ENCODE measurements at regions not wholly inside any gene's neighbourhood (a gene's known extent, or its start where the extent isn't known, plus 50 kb on each side); places are given as distances from the start of the nearest gene placed in this dataset.
"Not testable (repeated sequence)": the region's sequence is repeated elsewhere in the genome, so short reads cannot be mapped to it uniquely, and the experiment has no call there.

DNA sequence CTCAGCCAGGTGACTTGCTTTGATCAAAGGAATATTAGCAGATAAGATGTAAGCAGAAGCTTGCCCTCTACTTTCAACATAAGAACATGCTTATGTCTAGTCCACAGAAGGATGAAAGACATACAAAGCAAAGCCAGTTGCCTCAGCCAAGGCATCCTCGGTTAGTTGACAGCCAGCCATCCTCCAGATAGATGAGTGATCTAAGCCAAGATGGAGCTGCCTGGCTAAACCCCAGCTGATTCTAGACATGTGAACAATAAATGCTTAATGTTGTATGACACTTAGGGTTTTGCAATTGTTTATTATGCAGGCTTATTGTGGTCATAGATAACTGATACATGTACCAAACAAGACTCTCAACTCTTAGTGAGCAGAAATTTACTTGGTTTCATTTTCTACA lies 157.6 kb upstream of the TMTC2 start:
- DNase-seq = no peak

DNA sequence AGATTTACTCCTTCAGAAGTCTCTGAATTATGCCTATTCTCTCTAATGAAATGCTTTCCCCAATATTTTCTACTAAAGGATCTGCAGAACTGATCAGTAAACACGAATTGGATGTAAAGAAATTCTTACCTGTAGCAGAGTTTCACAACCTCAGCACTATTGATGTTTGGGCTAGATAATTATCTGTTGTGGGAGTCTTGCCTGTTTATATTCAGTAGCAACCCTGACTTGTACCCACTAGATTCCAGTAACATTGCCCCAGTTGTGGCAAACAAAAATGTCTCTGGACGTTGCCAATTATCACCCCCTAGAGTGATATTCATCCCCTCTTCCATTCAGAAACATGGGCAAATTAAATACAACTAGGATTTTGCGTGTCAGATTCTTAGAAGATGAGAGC lies 156.8 kb upstream of the TMTC2 start:
- DNase-seq = no peak

DNA sequence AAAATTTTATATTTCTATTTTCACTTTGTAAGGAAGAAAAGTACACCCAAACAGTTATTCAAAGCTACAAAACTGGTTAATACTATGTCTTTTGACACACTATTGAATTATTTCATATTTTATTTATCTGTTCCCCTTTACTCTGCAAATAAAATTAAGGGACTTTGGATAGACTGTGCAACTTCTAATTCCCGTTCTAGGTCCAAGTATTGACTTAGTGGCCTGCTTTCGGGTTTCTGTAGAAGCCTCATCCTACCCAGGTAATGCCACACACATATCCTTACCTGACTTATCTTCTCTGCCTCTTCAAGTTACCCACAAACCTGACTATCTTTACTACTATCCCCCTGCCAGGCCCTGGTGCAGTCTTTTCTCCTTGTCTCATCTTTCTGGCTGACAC lies 156.3 kb upstream of the TMTC2 start:
- no peak for DNase-seq

DNA sequence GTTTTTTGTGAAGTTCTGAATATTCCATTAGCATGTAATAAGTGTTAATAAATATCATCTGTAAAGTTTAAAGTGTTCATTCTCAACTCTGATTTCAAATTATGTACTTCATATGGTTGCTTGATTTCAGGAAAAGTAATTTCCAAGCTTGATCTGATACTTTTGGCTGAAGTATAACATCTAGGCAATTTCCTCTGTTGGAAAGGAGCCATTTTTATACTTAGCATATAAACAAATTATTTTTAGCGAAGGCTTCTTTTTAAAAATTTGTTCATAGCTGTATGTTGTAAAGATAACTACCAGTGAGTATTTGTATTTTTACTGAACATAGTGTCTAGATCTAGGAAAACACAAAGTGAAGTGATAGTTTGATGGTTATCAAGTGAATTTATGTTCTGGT lies 153.4 kb upstream of the TMTC2 start:
- DNase-seq = no peak

DNA sequence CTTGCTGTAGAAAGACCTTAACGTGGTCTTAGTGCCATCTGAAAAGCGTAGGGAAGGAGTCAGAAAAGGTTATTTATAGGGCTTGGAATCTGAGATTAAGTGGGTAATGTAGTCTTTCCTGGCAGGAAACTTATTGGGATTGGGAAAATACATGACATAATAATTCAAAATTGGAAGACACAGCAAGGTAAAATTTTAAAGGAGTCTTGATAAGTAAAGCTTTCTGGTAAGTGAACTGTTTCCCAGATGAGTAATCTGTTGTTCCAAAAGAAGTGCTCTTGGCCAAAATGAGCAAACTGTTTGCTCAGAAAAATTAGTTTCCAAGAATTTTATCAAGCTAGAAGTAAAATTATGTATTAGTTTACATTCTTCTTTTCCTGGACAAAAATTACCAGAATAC lies 149.3 kb upstream of the TMTC2 start:
- DNase-seq = no peak

DNA sequence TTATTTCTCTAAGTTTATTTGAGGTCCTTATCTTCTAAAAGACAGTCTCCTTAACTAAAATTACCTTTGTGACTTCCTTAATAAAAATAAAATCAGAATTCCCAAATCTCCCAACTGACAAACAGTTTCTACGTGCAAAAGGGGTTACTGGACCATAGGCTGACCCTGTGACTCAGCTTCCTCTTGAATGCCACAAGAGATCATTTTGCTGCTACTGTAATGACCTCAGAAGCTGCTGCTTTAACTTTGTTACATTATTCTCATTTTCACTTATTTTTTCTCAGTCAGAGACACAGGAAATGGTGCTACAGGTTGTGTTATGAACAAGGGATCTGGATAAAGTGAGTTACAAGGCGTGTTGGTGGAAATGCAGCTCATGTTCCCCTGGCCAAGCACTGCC lies 132.2 kb upstream of the TMTC2 start:
- no peak for DNase-seq

DNA sequence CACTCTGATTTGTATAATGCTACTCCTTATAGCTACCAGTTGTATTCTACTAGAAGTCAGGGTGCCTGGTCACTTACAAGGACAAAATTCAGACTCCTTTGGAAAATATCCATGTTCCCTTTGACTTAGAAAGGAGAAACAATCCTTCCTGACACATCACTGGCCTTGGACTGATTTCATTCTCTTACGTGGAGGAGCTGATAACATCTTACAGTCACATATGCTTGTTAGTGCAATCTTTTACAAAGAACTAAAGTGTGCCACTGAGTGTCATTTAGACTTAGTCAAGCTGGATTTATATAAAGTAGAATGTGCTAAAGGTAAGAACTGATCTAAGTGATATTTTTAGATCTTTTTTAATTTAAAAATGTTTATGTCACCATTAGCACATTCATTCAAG lies 131.0 kb upstream of the TMTC2 start:
- no peak for DNase-seq

DNA sequence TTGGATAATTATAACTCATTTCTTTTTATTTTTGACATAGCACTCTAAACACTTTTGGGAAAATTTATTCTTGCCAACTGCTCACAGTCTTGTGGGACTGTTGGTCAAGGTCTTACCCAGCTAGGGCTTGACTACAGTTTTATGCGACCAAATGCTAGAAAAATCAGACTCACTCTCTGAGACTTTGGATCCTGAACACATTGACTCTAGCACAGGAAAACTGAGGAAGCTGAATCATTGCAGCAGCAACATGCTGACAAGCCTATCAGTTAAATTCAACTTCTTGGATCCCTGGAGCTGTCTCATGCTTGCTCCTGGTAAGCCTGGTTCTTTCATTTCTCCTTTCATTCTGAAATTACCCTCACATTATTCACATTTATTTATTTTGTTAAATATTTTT lies 120.7 kb upstream of the TMTC2 start:
- no peak for DNase-seq

DNA sequence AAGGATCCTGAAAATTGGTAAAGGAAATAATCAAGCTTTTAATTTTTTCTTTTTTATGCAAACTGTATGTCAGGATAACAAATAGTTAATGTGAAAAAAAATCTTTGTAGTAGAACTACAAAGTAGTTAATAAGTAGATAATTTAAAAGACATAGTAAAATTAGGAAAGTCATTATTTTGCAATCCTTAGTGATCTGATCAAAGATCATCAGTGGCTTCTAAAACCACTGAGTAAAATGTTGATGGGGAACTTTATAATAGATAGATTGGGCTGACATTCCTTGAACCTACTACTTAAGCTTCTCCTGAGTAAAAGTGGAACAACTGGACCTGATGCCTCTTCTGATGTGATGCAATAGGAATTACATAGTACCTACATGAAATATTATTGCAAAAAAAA lies 119.0 kb upstream of the TMTC2 start:
- no peak for DNase-seq

DNA sequence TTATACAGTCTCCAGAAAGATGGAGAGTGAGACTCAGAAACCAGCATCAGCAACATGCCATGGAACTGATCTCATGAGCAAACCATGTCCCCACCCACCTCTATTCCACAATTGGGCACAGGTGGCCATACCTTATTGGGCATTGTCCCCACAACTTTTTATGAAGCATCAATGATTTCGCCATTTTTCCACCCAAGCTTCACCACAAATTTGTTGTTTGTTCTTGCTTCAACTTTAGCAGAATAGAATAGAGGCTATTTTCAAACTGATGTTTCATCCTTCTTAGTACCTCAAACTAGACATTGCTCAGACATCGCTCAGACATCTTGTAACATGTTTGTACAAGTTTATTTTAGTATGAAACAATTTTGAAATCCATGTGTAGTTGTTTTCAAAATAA lies 112.5 kb upstream of the TMTC2 start:
- DNase-seq = no peak

DNA sequence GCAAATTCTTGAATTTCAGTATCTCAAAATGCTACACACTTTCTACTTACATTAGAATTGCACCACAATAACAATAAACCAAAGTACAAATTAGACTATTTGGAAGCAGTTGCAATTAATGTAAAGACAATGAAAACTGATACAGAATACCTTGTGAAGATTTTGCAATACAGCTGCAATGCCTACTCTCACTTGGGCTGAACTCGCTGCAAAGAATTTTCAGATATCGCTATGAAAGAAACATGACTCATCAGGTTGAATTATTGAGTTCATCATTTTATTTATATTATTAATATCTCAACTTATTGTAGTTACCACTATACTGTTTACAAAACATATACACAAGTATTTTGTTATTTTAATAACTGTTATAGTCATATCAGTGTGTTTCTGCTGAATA lies 108.0 kb upstream of the TMTC2 start:
- DNase-seq = no peak

DNA sequence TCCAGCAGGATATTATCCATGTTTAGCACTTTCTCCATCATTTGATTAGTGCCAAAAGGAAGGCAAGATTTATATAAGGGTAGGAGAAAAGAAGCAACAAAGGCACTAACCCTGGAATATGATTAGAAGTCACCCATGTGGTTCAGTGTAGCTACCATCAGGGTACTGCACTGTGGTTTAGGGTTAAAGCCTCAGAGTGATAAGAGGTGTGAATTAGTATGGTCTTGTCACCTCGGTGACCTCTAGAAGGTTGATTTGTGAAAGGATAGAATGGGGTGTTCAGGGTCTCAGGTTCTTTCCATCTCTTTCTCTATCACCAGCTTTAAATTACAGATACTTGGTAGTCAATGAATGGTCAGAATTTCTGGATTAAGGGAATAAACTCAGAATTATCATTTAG lies 103.0 kb upstream of the TMTC2 start:
- DNase-seq = no peak

DNA sequence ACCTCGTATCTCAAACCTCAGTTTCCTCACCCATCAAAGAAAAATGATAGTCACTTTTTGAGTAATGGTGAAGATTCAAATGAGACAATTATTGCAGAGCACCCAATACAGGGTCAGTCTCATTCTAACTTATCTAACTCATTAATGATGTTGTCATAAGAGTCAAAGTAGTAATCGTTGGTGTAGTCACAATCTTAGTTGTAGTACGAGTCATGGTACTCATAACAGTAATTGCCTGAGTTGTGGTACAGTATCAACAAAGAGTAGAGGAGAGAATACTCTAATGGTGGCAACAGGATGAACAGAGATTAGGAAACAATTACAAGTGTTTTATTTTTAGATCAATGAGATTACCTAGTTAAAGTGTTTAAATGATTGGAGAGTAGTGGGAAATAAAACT lies 93.6 kb upstream of the TMTC2 start:
- no peak for DNase-seq

DNA sequence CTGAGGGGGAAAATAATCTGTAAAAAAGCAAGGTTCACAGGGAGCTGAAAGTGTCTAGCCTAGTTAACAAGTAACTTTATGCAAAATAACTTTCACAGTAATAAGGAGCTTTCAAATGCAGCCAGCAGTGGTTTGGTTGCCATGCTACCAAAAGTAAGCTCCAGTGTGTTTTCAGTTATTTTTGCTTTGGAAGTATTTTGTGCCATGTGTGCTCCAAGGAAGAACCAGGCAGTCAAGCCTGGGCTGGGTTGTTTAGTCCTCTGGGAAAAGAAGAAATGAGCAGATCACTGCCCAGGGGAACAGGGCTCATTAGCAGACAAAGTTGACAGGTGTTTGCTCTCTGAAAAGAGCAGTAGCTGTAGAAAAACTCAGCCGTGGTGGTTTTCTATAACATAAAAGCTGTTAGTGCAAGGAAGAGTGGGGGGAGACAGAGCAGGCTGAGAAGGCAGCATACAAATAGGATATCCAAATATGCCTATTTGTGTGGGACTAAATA lies 92.8 kb upstream of the TMTC2 start:
- no peak for DNase-seq

DNA sequence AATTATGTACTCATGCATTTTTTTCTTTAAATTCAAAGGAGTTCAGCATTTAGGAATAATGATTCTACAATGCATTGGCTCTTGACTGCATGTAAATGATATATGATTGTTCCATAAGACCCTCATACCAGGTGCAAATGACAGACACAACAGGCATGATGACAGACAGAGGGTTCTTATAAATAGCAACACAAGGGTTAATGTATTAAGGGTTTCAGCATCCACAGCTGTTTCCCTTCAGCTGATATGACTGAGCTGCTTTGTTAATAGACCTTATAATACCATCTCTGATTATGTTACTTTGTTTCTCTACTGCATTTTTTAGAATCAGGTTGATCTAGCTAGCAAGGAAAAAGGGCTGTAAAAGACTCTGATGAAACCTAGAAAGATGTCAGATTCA lies 90.8 kb upstream of the TMTC2 start:
- DNase-seq = no peak

DNA sequence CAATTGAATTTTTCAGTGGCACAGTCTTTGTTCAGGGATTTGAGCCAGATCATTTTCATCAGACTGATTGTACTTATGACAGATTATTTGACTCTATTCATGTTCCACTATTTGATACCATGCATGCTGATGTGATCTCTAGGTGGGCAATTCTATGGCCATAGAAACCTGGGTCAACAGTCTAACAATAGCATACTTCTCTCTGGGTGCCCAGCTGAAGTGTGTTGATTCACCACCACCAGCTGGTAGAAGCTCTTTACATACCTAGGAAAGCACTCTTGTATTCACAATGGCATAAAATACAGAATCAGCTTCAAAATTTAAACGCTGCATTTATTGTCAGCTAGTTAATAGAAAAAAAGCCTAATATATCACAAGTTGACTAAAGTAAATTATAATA lies 90.2 kb upstream of the TMTC2 start:
- DNase-seq = peak; percentile 81

DNA sequence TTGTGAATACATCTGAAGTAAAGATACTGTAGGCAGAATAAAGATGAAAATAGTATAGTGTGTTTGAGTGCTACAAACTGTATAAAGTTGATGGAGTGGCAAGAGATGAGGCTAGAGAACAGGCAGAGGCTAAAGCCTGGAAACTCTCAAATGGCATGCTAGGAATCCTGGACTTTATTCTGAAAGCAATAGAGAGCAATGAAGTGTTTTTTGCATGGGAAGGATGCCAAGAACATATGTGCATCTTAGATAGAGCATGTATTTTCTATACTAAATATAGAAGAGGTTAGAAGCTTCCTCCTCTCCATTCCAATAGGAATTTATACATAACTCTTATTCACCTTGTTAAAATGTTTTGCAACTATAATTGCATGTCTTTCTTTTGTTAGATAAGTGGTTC lies 86.3 kb upstream of the TMTC2 start:
- DNase-seq = no peak

DNA sequence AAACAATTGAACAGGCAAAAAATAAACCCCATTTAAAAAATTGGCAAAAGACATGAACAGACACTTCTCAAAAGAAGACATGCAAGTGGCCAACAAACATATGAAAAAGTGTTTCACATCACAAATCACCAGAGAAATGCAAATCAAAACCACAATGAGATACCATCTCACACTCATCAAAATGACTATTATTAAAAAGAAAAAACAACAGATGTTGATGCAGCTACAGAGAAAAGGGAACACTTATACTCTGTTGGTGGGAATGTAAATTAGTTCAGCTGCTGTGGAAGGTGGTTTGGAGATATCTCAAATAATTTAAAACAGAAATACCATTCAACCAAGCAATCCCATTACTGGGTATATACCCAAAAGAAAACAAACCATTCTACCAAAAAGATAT lies 83.1 kb upstream of the TMTC2 start:
- DNase-seq = not testable (repeated sequence)

DNA sequence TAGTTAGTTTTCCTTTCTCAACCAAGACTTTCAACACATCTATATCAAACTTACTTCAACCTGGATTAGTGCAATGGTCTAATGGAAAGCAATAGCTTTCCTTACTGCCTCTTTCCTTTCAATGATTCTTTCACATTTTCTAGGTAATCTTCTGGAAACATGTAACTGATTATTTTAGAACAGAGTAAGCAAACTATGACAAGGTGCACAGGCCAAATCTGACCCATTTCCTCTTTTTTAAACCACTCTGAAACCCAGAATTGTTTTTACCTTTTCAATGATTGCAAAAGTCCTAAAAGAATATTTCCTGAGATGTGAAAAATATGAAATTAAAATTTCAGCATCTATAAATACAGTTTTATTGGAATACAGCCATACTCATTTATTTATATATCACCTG lies 81.6 kb upstream of the TMTC2 start:
- no peak for DNase-seq

DNA sequence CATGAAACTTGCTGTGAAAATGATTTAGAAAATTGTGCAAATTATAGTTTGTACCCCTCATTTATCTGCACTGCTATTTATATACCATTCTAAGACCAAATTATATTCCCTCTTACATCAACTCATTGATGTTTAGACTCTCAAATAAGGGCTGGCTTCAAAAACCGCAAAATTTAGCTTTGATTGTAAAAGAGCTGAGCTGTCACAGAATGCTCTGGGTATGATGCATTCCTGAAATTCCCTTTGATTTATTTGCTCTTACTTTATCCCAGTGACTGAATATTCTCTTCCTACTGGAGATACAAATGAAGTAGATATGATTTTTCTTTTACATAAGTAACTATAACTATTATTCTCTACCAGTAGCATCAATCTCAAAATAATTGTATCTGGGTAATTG lies 78.0 kb upstream of the TMTC2 start:
- no peak for DNase-seq

DNA sequence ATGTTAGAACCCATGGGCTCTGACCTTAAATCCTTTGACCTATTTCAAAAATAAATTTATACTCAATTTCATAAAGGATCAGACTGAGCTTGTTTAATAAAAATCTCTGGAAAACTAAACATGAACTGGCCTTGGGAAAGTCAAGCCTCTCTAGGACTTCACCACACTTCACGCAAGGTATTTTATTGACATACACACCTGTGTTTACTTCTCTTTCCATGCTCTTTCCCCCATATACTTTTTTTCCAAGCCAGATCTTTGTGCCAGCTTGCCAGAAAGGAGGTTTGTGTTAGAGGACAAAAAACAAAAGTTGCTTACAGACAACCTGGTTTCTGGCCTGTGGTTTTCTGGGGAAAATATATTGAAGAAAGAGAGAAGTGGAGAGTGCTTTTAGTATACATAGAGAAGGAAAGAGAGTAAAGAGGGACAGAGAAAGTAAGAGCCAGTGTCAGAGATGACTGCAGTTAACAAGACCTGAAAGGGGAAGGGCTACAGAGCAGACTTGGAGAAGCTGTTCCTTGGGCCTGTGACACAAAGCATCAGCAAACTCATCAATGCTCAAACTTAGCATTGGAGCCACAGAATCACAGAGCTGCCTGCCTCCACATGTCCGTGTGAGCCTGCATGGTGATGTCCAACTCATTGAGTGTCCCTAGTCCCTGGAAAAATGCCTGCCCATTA lies 77.3 kb upstream of the TMTC2 start:
- no peak for DNase-seq

DNA sequence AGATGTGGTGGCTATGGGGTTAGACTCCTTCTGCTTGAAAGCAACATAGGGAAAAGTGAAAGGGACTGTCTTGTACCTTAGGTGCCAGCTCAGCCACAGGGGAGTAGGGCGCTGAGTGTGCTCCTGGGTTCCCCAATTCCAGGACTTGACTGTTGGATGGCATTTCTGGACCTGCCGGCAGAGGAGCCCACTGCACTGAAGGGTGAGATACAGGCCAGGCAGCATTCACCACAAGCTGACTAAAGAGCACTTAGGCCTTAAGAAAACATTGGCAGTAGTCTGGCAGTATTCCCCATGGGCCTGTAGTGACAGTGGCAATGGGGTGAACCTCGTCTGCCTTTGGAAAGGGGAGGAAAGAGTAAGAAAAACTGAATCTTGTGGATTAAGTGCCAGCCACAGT lies 67.1 kb upstream of the TMTC2 start:
- no peak for DNase-seq

DNA sequence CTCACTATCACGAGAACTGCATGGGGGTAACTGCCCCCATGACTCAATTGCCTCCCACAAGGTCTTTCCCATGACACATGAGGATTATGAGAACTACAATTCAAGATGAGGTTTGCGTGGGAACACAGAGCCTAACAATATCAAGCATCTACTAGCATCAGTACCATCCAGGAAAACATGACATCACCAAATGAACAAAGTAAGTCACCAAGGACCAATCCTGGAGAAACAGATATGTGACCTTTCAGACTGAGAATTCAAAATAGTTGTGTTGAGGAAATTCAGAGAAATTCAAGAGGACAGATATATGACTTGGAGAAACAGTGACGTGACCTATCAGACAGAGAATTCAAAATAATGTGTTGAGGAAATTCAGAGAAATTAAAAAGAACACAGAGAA lies 65.8 kb upstream of the TMTC2 start:
- no peak for DNase-seq

DNA sequence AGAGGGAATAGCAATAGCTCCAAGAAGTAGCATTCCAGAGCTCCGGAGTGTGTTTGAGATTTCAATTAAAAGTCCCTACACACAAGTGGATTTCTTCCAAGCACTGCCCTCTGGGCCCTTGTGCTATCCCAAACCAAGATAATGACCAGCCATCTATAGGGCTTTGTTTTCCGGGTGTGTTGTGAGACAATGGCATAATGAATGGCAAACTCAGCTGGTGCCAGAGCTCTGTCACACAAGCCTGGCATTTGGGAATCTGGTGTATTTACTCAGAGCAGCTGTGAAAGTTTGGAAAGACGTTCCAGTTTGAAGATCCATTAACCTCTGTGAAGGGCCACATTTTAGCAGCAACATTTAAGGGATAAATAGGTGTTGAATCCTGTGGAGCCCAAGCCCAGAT lies 61.2 kb upstream of the TMTC2 start:
- no peak for DNase-seq

DNA sequence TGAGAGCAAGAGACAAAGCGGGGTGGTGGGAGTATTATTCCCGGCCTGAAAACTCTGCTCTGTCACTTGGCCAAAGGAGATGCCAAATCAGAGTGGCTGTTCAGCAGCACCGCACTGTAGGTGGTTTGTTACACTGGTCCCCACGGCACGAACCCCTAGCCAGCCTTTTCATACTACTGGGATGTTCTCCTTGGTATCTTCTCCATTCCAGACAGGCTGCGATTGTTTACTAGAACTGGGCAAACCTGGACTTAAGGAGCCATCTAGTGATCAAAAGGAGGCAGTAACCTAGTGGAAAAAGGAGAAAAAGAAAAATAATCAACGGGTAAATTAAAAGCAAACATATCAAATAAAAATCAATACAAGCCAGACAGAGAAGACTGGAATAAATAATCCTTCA lies 58.9 kb upstream of the TMTC2 start:
- no peak for DNase-seq

All from NCI-H1417 treated with DMSO at 0.1 percent for 48 hours (cell line).